ENCODE measurements at regions not wholly inside any gene's neighbourhood (a gene's known extent, or its start where the extent isn't known, plus 50 kb on each side); places are given as distances from the start of the nearest gene placed in this dataset.

GRCh38 chr20:9981829-9982228, 53.0 kb upstream of the ANKEF1 start:
- DNase-seq (ENCODE audit: low read depth): no peak

GRCh38 chr20:9978397-9979004, 56.3 kb upstream of the ANKEF1 start:
- DNase-seq (ENCODE audit: low read depth): peak; percentile 85

DNA sequence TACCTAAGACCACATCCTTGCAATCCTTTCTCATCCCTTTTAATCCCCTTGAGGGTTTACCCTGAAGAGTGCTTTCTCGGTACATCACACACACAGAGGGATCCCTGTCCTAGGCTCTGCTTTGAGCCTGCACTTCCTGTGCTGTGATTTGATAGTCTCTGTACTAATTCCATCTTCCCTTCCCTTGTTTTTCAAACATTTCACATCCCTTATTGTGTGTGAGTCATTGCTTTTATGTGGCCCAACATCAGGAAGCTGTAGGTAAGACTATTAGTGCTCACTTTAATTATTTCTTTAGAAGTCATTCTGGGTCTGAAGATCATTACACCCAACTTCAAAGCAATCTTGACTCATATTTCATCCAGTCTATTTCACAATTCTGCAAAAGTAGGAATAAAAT, 57.2 kb upstream of the ANKEF1 start:
- DNase-seq (ENCODE audit: low read depth): no peak

DNA sequence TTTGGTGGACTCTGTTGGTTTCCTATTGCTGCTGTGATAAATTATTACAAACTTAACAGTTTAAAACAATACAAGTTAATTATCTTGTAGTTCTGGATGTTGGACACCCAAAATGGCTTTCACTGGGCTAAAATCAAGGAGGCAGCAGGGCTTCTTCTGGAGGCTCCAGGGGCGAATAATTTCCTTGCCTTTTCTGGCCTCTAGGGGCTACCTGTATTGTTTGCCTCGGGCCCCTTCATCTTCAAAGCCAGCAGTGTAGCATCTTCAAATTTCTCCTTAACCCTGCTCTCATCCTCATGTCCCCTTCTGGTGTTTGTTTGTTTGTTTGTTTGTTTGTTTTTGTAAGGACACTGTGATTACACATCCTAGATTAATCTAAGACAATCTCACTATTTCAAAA, 60.5 kb upstream of the ANKEF1 start:
- no peak for DNase-seq (ENCODE audit: low read depth)

- no peak for DNase-seq (ENCODE audit: low read depth)
These were observed 63.0 kb upstream of the ANKEF1 start for GRCh38 chr20:9971746-9972145.

DNA sequence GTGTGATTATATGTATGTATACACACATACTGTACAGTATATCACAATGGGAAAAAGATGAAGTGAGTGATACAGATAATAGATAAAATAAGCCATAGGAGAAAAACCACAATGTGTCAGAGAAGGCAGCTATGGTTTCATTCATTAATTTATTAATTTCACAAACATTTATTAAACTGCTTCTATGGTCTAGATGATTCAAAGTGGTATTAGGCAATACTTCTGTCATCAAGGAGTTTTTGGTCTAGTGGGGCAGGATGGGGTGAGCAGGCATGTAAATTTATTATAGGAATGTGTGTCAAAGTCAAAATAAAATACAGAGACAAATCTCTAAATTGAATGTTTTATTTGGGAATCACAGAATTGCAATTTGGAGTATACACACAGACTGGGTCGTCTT, 65.2 kb upstream of the ANKEF1 start:
- DNase-seq (ENCODE audit: low read depth): no peak

DNA sequence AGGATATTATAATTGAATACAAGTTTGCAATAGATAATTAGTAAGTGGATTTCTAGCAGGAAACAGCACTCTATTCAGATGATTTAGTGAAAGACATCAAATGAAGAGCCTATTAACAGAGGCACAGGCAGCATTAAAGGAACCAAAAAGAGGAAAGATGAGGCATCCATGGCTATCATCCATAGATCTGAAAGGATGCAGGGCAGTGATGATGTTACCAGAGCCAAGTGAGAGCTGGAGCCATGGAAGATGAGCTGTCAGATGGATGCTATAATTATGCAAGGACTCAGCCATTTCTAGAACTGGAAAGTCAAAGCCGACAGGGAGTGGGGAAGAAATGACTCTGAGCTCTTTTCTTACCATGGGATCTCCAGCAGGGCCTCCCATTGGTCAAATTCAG, 66.8 kb upstream of the ANKEF1 start:
- no peak for DNase-seq (ENCODE audit: low read depth)

DNA sequence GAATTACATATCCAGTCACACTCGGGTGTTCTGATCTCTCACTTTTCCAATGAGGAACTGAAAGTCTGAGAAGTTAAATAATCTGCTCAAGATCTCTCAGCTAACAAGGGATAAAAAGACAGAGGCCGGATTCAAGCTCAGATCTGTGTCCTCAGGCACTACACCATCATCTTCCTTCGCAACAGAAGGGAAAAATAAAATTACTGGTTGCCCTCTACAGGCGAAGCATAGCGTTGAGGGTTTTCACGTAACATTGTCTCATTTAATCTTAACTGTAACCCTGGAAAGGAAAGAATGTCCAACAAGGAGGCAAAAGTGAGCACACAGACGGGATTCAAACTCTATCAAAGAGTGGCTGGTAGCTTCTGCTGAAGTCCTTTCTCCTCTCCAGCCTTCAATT, 67.8 kb upstream of the ANKEF1 start:
- no peak for DNase-seq (ENCODE audit: low read depth)

- no peak for DNase-seq (ENCODE audit: low read depth)
These were observed 71.8 kb upstream of the ANKEF1 start for GRCh38 chr20:9963029-9963428.

- no peak for DNase-seq (ENCODE audit: low read depth)
These were observed 76.1 kb upstream of the ANKEF1 start for GRCh38 chr20:9958693-9959092.

DNA sequence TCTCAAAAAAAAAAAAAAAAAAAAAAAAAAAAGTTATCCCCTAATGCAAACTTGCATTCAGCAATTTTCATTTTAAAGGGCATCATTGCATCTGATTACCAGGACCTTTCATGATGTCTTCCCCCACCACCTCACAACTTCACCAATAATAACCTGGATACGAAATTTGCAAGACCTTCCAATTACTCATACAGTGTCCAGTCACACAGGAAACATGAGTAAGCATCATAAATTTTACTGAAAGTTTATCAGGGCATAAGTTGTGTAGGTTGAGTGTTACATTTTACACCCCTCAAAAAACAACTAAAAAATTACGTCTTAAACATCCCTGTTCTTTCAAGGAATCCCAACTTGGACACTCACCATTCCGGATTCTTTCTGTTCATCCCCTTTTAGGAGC, 79.1 kb upstream of the ANKEF1 start:
- DNase-seq (ENCODE audit: low read depth): no peak

DNA sequence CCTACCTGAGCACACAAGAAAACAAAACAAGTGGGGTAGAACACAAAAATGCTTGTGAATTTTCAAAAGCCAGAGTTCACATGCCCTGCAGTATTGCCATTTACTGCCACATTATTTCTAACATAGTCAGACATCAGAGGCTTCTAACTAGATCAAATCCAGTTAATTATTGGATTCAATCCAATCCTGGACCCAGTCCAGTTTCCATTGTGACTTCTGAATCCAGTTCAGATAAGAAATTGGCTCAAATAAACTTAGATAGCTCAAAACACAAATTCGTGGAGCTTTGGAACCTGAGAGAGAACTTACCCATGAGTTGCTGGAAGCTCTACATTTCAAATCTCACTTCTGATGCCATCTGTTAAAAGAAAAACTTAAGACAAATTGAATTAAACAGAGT, 85.2 kb upstream of the ANKEF1 start:
- DNase-seq (ENCODE audit: low read depth): no peak

DNA sequence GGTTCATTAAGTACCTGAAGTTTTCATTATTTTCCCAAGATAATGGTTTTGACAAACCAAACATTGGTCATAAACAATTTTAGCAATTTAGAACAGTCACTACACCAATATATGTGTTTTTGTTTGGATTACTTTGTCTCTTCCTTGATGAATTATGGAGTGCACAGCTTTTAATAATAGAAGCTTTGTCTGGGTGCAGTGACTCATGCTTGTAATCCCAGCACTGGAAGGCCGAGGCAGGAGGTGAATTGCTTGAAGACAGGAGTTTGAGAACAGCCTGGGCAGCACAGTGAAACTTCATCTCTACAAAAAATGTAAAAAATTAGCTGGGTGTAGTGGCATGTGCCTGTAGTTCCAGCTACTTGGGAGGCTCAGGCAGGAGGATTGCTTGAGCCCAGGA, 89.4 kb upstream of the ANKEF1 start:
- peak; percentile 3 for DNase-seq (ENCODE audit: low read depth)

DNA sequence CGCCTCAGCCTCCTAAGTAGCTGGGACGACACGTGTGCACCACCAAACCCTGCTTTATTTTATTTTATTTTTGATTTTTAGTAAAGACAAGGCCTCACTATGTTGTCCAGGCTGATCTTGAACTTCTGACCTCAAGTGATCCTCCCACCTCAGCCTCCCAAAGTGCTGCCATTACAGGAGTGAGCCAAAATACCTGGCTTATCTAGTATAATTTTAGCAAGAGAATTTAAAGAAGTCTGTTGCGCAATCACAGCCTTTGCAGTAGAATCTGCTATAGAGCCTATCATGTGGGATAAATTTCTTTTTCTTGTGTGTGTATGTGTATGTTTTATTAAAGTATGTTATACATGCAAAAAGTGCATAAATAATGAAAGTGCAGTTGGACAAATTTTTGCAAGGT, 92.1 kb upstream of the ANKEF1 start:
- DNase-seq (ENCODE audit: low read depth): no peak

DNA sequence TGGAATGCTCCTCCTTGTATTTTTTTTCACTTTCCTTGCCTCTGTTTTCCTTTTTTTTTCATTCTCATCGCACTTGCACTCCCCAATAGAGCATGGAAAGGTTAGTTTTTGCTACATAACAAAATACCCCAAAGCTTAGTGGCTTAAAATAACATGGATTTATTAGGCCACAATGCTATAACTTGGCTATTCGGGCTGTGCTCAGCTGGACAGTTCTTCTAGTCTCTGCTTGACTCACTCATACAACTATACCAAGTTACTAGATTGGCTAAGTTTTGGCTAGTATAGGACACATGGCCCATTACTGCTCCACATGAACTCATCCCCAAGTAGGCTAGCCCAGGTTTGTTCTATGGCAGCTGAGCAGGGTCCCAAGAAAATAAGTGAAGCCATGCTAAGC, 94.5 kb upstream of the ANKEF1 start:
- DNase-seq (ENCODE audit: low read depth): no peak

DNA sequence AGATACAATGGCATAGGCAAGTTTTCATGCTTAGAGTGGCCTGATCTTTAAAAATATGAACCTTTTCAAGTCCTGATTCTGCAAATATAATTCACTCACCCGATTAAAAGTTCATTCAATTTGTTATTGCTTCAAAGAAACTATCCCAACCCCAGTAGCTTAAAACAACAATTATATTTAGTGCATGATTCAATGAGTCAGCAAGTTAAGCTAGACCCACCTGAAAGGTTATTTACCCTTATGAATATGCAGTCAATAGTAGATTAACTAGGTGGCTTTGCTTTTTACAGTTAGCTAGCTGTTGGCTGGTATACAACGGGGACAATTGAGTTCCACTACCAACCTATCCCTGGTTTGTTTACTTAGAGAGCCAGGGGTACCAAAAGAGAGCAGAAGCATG, 95.6 kb upstream of the ANKEF1 start:
- no peak for DNase-seq (ENCODE audit: low read depth)

DNA sequence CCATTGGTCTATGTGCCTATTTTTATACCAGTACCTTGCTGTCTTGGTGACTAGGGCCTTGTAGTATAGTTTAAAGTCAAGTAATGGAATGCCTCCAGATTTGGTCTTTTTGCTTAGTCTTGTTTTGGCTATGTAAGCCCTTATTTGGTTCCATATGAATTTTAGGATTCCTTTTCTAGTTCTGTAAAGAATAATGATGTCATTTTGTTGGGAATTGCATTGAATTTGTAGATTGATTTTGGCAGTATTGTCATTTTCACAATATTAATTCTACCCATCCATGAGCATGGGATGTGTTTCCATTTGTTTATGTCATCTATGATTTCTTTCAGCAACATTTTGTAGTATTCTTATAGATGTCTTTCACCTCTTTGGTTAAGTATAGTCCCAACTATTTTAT, 96.4 kb upstream of the PAK5 start:
- no peak for DNase-seq (ENCODE audit: low read depth)

GRCh38 chr20:9930142-9930541, 91.3 kb upstream of the PAK5 start:
- DNase-seq (ENCODE audit: low read depth): no peak

GRCh38 chr20:9928955-9929354, 90.1 kb upstream of the PAK5 start:
- DNase-seq (ENCODE audit: low read depth): no peak

- no peak for DNase-seq (ENCODE audit: low read depth)
These were observed 89.4 kb upstream of the PAK5 start for GRCh38 chr20:9928281-9928737.

DNA sequence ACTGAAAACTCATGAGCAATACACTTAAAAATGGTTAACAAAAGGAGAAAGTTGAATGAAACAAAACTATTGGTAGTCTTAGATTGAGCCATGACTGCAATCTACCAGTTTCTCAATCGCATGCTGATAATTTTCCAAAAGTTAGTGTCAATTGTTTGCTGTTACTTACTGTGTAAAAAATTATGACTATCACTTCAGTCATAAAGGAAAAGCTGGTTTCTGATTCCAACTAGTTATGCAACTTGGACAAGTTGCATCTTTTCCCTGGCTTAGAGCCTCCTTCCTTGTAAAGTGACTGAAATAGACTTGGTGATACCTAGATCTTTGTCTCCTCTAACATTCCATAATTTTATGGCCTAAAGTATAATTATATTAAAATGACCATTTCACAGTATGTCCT, 88.3 kb upstream of the PAK5 start:
- no peak for DNase-seq (ENCODE audit: low read depth)

DNA sequence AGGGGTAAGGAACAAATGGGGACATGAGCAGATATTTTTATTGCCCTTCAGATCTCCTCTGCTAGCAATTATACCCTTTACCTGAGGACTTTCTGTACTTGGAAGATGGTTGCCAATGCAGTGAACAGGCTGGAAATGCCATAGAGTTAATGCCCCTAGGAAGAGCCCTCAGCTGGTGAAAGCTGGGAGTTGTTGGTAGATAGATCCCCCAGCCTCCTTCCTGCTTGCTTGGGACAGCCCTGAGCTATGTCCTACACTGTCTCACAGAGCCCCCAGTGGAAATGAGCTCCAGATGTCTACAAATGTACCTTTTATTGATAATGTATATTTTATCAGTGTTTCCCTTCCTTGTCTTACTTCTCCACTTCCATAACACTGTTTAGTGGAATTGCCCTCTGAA, 87.6 kb upstream of the PAK5 start:
- no peak for DNase-seq (ENCODE audit: low read depth)

DNA sequence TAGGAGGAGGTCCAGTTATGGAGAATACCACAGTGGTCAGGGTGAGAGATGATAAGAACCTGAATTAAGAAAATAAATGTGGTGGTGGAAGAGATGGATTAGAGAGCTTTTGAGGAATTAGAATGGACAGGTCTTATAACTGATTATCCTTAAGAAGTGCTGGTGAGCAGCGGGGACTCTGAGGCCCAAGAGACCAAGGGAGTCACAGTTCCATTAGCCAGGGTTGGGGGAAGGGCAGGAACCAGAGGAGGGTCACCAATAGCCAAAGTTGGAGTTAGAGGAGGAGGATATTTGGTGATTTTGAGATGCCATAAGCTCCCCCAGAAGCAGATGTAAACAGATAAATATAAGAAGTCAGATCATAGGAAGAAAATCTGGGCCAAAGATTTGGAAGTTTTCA, 87.1 kb upstream of the PAK5 start:
- no peak for DNase-seq (ENCODE audit: low read depth)

DNA sequence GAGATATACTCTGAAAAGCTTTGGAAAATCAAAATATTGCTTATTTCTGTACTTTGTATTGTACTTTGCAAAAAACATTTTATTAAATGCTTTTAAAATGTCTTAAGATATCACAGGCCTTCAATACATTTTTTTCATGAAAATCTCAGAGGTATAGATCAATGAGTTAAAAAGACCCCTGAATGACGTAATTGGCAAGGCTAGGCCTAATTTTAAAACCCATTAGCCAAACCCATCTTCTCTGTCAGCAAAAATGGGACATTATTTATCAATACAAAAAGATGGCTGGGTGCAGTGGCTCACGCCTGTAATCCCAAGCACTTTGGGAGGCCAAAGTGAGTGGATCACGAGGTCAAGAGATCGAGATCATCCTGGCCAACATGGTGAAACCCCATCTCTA, 84.8 kb upstream of the PAK5 start:
- DNase-seq (ENCODE audit: low read depth): no peak

GRCh38 chr20:9920866-9921265, 82.0 kb upstream of the PAK5 start:
- no peak for DNase-seq (ENCODE audit: low read depth)

Data from EH (cell line).